ENCODE measurements at regions not wholly inside any gene's neighbourhood (a gene's known extent, or its start where the extent isn't known, plus 50 kb on each side); places are given as distances from the start of the nearest gene placed in this dataset.

GRCh38 chr2:212712466-212712865 is 173.9 kb upstream of the ERBB4 start:
- DNase-seq (ENCODE audit: low read depth, low spot score) = no peak
- H3K4me3 ChIP-seq = no peak overlapping the region
- H3K9ac ChIP-seq (ENCODE audit: insufficient read length) = no peak overlapping the region
- H3K27ac ChIP-seq = no peak overlapping the region
- no peaks in the 10 kb centered on the region for H3K9me3 ChIP-seq (ENCODE audit: low read depth, low read length)
- TF ChIP-seq FOXP2 (optimal IDR thresholded peaks at IDR 0.05; ENCODE audit: control extremely low read depth, extremely low read length, insufficient read depth) (no peak), POLR2AphosphoS5 (IDR thresholded peaks at IDR 0.05; ENCODE audit: borderline replicate concordance, low read depth, low read length) (no peak), EZH2 (IDR thresholded peaks at IDR 0.05) (no peak)
- no peaks in the 10 kb centered on the region for H3K36me3 ChIP-seq (ENCODE audit: insufficient read depth, low read length)

DNA sequence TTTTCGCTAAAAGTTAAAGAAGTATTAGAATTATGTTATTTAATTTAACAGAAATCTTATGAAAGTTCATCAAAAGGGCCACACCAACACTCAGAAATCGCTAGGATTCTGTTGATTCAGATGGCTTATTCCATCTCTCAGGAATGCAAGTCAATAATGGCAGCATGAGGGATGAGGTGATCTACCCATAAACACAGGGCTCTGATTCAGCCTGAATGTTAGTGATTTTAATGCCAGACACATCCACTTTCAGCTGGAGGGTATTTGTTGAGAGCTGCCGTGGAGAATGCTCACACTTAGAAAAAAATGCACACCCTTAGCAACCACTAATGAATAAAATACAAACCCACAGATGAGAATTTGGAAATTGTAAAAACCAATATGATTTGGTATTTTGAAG is 173.3 kb upstream of the ERBB4 start:
- H3K27ac ChIP-seq = no peak overlapping the region
- no peaks in the 10 kb centered on the region for H3K36me3 ChIP-seq (ENCODE audit: insufficient read depth, low read length)
- DNase-seq (ENCODE audit: low read depth, low spot score) = no peak
- H3K4me3 ChIP-seq = no peak overlapping the region
- no peaks in the 10 kb centered on the region for H3K9me3 ChIP-seq (ENCODE audit: low read depth, low read length)
- no peak overlapping the region for H3K9ac ChIP-seq (ENCODE audit: insufficient read length)
- TF ChIP-seq POLR2AphosphoS5 (IDR thresholded peaks at IDR 0.05; ENCODE audit: borderline replicate concordance, low read depth, low read length) (no peak), EZH2 (IDR thresholded peaks at IDR 0.05) (no peak), FOXP2 (optimal IDR thresholded peaks at IDR 0.05; ENCODE audit: control extremely low read depth, extremely low read length, insufficient read depth) (no peak)

DNA sequence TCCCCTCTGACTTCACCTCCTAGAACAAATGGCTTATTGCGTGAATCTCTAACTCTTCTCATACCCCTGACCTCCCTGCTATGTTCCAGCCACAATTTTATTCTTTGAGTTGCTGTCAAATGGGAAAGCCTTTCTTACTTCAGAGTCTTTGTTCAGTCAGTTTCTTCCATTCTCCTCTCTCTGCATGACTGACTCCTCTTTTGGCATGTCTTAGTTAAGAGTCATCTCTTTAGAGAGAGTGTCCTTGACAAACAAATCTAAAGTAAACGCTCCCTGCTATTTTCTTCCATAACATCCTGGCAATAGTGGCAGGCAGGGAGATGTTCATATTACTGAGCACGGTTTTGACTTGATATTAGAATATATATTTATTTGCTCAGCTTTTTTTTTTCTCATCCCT is 170.7 kb upstream of the ERBB4 start:
- H3K9me3 ChIP-seq (ENCODE audit: low read depth, low read length) = no peaks in the 10 kb centered on the region
- no peaks in the 10 kb centered on the region for H3K36me3 ChIP-seq (ENCODE audit: insufficient read depth, low read length)
- no peak overlapping the region for H3K9ac ChIP-seq (ENCODE audit: insufficient read length)
- DNase-seq (ENCODE audit: low read depth, low spot score) = no peak
- no peak overlapping the region for H3K27ac ChIP-seq
- TF ChIP-seq EZH2 (IDR thresholded peaks at IDR 0.05) = no peak
- TF ChIP-seq POLR2AphosphoS5 (IDR thresholded peaks at IDR 0.05; ENCODE audit: borderline replicate concordance, low read depth, low read length) = no peak
- no peak for TF ChIP-seq FOXP2 (optimal IDR thresholded peaks at IDR 0.05; ENCODE audit: control extremely low read depth, extremely low read length, insufficient read depth)
- H3K4me3 ChIP-seq = no peak overlapping the region

GRCh38 chr2:212708355-212708754 is 169.8 kb upstream of the ERBB4 start:
- H3K36me3 ChIP-seq (ENCODE audit: insufficient read depth, low read length) = no peaks in the 10 kb centered on the region
- H3K4me3 ChIP-seq = no peak overlapping the region
- no peak overlapping the region for H3K27ac ChIP-seq
- H3K9ac ChIP-seq (ENCODE audit: insufficient read length) = no peak overlapping the region
- TF ChIP-seq POLR2AphosphoS5 (IDR thresholded peaks at IDR 0.05; ENCODE audit: borderline replicate concordance, low read depth, low read length) (no peak), FOXP2 (optimal IDR thresholded peaks at IDR 0.05; ENCODE audit: control extremely low read depth, extremely low read length, insufficient read depth) (no peak), EZH2 (IDR thresholded peaks at IDR 0.05) (no peak)
- DNase-seq (ENCODE audit: low read depth, low spot score) = no peak
- no peaks in the 10 kb centered on the region for H3K9me3 ChIP-seq (ENCODE audit: low read depth, low read length)

DNA sequence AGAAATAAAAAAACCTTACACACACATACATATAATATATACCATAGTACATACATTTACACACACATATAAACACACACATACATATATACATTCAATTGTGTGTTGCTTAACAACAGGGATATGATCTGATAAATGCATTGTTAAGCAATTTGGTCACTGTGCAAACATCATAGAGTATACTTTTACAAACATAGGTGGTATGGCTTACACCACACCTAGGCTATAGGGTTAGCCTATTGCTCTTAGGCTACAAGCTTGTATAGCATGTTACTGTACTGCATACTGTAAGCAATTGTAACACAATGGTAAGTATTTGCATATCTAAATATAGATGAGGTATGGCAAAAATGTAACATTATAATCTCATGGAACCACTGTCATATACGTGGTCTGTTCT is 156.8 kb upstream of the ERBB4 start:
- DNase-seq (ENCODE audit: low read depth, low spot score) = no peak
- Histone ChIP-seq H3K4me3 (no peak overlapping the region), H3K9me3 (ENCODE audit: low read depth, low read length) (no peaks in the 10 kb centered on the region), H3K36me3 (ENCODE audit: insufficient read depth, low read length) (no peaks in the 10 kb centered on the region), H3K27ac (no peak overlapping the region), H3K9ac (ENCODE audit: insufficient read length) (no peak overlapping the region)
- TF ChIP-seq FOXP2 (optimal IDR thresholded peaks at IDR 0.05; ENCODE audit: control extremely low read depth, extremely low read length, insufficient read depth) (no peak), POLR2AphosphoS5 (IDR thresholded peaks at IDR 0.05; ENCODE audit: borderline replicate concordance, low read depth, low read length) (no peak), EZH2 (IDR thresholded peaks at IDR 0.05) (no peak)

DNA sequence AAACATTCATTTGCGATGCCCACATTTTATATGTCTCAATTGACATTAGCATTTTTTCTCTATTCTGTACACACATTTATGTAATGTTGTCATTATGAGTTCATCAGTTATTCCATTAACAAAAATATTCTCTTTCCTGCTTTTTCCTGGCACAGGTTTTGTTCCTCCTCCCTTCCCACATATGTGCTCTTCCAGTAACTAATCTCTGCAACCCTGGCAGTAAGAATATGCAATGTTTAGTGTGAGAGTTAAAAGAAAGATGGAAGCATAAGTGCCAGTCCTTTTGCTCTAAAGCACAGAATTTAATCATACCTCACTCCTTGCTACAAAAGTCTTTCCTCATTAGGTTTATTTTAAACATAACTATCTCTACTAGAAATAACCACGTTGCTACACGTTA is 155.8 kb upstream of the ERBB4 start:
- no peaks in the 10 kb centered on the region for H3K9me3 ChIP-seq (ENCODE audit: low read depth, low read length)
- TF ChIP-seq EZH2 (IDR thresholded peaks at IDR 0.05) (no peak), POLR2AphosphoS5 (IDR thresholded peaks at IDR 0.05; ENCODE audit: borderline replicate concordance, low read depth, low read length) (no peak), FOXP2 (optimal IDR thresholded peaks at IDR 0.05; ENCODE audit: control extremely low read depth, extremely low read length, insufficient read depth) (no peak)

DNA sequence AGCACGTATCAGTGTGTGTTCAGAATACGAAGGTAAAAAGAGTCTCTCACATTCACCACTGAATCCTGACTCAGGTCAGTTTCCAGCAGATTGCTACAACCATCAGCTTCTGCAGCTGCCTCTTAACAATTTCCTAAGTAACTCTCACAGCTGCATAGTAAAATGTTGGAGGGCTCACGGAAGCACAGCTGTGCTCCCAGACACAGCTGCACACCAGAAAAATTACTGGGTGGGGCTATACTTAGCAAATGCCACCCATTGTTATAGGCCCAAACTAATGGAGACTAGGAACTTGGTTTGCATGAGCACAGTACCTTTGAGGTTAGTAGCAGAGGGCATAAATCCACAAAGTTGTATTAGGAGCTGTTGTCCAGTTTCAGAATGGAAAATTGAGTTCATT is 153.9 kb upstream of the ERBB4 start:
- Histone ChIP-seq H3K36me3 (ENCODE audit: insufficient read depth, low read length) (no peaks in the 10 kb centered on the region), H3K9ac (ENCODE audit: insufficient read length) (peak overlapping the region; percentile 35), H3K4me3 (no peak overlapping the region), H3K9me3 (ENCODE audit: low read depth, low read length) (no peaks in the 10 kb centered on the region), H3K27ac (peak overlapping the region; percentile 56)
- TF ChIP-seq EZH2 (IDR thresholded peaks at IDR 0.05) = no peak
- TF ChIP-seq POLR2AphosphoS5 (IDR thresholded peaks at IDR 0.05; ENCODE audit: borderline replicate concordance, low read depth, low read length) = no peak
- TF ChIP-seq FOXP2 (optimal IDR thresholded peaks at IDR 0.05; ENCODE audit: control extremely low read depth, extremely low read length, insufficient read depth) = no peak
- no peak for DNase-seq (ENCODE audit: low read depth, low spot score)

More for the DNA sequence above, 155.8 kb upstream of the ERBB4 start:
- DNase-seq (ENCODE audit: low read depth, low spot score) = no peak
- Histone ChIP-seq H3K9ac (ENCODE audit: insufficient read length) (no peak overlapping the region), H3K27ac (no peak overlapping the region), H3K4me3 (no peak overlapping the region), H3K36me3 (ENCODE audit: insufficient read depth, low read length) (no peaks in the 10 kb centered on the region)

- TF ChIP-seq EZH2 (IDR thresholded peaks at IDR 0.05) (no peak), POLR2AphosphoS5 (IDR thresholded peaks at IDR 0.05; ENCODE audit: borderline replicate concordance, low read depth, low read length) (no peak), FOXP2 (optimal IDR thresholded peaks at IDR 0.05; ENCODE audit: control extremely low read depth, extremely low read length, insufficient read depth) (no peak)
- no peaks in the 10 kb centered on the region for H3K36me3 ChIP-seq (ENCODE audit: insufficient read depth, low read length)
- peak overlapping the region; percentile 24 for H3K9ac ChIP-seq (ENCODE audit: insufficient read length)
- H3K9me3 ChIP-seq (ENCODE audit: low read depth, low read length) = no peaks in the 10 kb centered on the region
- peak; percentile 79 for DNase-seq (ENCODE audit: low read depth, low spot score)
- H3K27ac ChIP-seq = peak overlapping the region; percentile 75
- peak overlapping the region; percentile 6; the same call in 1 of the 2 replicates for H3K4me3 ChIP-seq
Measured at GRCh38 chr2:212686285-212686895, 147.8 kb upstream of the ERBB4 start.

Measured in SK-N-MC (cell line).